Neural progenitor cell (in vitro differentiated cells): ENCODE measurements at regions not wholly inside any gene's neighbourhood (a gene's known extent, or its start where the extent isn't known, plus 50 kb on each side); places are given as distances from the start of the nearest gene placed in this dataset.

Experiments used
- EZH2 ChIP-seq: fragments of 200-600 bp; sonication (generic); IDR thresholded peaks from 2 replicates; pipeline ENCODE4 v1.6.1; 2017; ENCODE audit warnings: antibody characterized with exemption, mild to moderate bottlenecking, moderate library complexity
- EZH2phosphoT487 ChIP-seq: fragments of 200-600 bp; sonication (generic); IDR thresholded peaks from 2 replicates; pipeline ENCODE4 v1.6.1; 2017; ENCODE audit warnings: antibody characterized with exemption
- TF ChIP-seq, protein P1 (sequence below): fragments of 200-600 bp; sonication (generic); IDR thresholded peaks from 2 replicates; pipeline ENCODE4 v1.5.1; 2017; ENCODE audit warnings: antibody characterized with exemption, mild to moderate bottlenecking

DNA sequence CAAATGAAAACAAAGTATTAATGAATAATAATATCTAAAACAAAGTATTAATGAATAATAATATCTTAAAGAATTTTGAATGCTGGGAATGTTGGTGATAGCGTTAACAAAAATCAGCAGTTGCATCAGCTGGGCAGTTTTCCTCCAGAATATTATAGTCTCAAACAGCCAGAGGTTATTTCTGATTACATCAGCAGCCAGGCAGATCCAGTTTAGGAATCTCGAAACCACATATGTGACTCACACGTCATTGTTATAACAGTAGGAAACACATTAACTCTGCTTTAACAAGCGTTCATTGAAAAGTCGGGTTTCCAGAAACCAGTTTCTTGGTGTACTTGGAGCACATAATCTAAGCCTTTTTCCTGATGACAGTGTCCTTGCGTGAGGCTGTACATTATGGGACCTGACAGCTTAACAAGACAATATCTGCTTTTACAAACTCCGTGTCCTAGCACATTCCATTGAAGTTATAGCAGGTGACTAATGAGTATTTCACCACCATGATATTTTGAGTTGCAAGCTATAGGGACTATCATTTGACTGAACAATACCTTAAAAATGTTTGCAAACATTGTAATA is 559.5 kb upstream of the KLF4 start:
- TF ChIP-seq, protein P1, sequence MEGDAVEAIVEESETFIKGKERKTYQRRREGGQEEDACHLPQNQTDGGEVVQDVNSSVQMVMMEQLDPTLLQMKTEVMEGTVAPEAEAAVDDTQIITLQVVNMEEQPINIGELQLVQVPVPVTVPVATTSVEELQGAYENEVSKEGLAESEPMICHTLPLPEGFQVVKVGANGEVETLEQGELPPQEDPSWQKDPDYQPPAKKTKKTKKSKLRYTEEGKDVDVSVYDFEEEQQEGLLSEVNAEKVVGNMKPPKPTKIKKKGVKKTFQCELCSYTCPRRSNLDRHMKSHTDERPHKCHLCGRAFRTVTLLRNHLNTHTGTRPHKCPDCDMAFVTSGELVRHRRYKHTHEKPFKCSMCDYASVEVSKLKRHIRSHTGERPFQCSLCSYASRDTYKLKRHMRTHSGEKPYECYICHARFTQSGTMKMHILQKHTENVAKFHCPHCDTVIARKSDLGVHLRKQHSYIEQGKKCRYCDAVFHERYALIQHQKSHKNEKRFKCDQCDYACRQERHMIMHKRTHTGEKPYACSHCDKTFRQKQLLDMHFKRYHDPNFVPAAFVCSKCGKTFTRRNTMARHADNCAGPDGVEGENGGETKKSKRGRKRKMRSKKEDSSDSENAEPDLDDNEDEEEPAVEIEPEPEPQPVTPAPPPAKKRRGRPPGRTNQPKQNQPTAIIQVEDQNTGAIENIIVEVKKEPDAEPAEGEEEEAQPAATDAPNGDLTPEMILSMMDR: no peak
- no peak for TF ChIP-seq EZH2
- TF ChIP-seq EZH2phosphoT487: no peak
